HG02798 (cell line): ENCODE measurements at regions not wholly inside any gene's neighbourhood (a gene's known extent, or its start where the extent isn't known, plus 50 kb on each side); places are given as distances from the start of the nearest gene placed in this dataset.
"Not testable (repeated sequence)": the region's sequence is repeated elsewhere in the genome, so short reads cannot be mapped to it uniquely, and the experiment has no call there.

Source experiments
- ATAC-seq: cut with Tn5 transposase; IDR thresholded peaks from one replicate; pipeline ENCODE4 v1.9.1; 2021; ENCODE audit warnings: mild to moderate bottlenecking; ENCODE audit not compliant: unreplicated experiment, poor library complexity

- ATAC-seq = no peak
These were observed 146.2 kb upstream of the DPH6 start for GRCh38 chr15:35691891-35692867.

- ATAC-seq = no peak
These were observed 147.3 kb upstream of the DPH6 start for GRCh38 chr15:35693286-35693685.

- ATAC-seq = no peak
These were observed 147.9 kb upstream of the DPH6 start for GRCh38 chr15:35693886-35694285.

- ATAC-seq = no peak
These were observed 149.0 kb upstream of the DPH6 start for GRCh38 chr15:35695003-35695402.

GRCh38 chr15:35696767-35697231 lies 150.8 kb upstream of the DPH6 start:
- ATAC-seq = no peak

- ATAC-seq = no peak
These were observed 151.8 kb upstream of the DPH6 start for GRCh38 chr15:35697549-35698299.

- ATAC-seq = no peak
These were observed 152.4 kb upstream of the DPH6 start for GRCh38 chr15:35698331-35698730.

GRCh38 chr15:35698966-35699575 lies 153.1 kb upstream of the DPH6 start:
- ATAC-seq = no peak

GRCh38 chr15:35700091-35700593 lies 154.2 kb upstream of the DPH6 start:
- ATAC-seq = not testable (repeated sequence)

- ATAC-seq = no peak
These were observed 155.6 kb upstream of the DPH6 start for GRCh38 chr15:35701402-35702046.

- no peak for ATAC-seq
These were observed 157.1 kb upstream of the DPH6 start for GRCh38 chr15:35702946-35703495.

GRCh38 chr15:35705030-35705883 lies 159.3 kb upstream of the DPH6 start:
- ATAC-seq = no peak

GRCh38 chr15:35705884-35706585 lies 160.1 kb upstream of the DPH6 start:
- ATAC-seq = no peak

- no peak for ATAC-seq
These were observed 167.0 kb upstream of the DPH6 start for GRCh38 chr15:35712956-35713355.

- no peak for ATAC-seq
These were observed 167.8 kb upstream of the DPH6 start for GRCh38 chr15:35713733-35714132.

- no peak for ATAC-seq
These were observed 171.8 kb upstream of the DPH6 start for GRCh38 chr15:35717721-35718120.

- no peak for ATAC-seq
These were observed 174.1 kb upstream of the DPH6 start for GRCh38 chr15:35720019-35720418.

- ATAC-seq = no peak
These were observed 175.0 kb upstream of the DPH6 start for GRCh38 chr15:35720984-35721383.
